Prostate gland (tissue), 2 donors: ENCODE measurements at regions not wholly inside any gene's neighbourhood (a gene's known extent, or its start where the extent isn't known, plus 50 kb on each side); places are given as distances from the start of the nearest gene placed in this dataset.

Experiments
- DNase-seq: peaks from one replicate; pipeline ENCODE4 v3.0.0-alpha.2; 2019; ENCODE audit warnings: low spot score
- H3K27ac ChIP-seq, 2 donors: fragments of 200-600 bp; sonication (generic); 2 replicates each; pipeline ENCODE4 v1.5.1; 2017 to 2019
- H3K27me3 ChIP-seq: fragments of 200-600 bp; sonication (generic); replicated peaks from 2 replicates; pipeline ENCODE4 v1.5.1; 2019; ENCODE audit not compliant: insufficient read depth
- H3K36me3 ChIP-seq, 2 donors: fragments of 200-600 bp; sonication (generic); 1 replicate in 1 of 2; 2 replicates in 1 of 2; pipeline versions ENCODE4 v1.5.1 to v1.8.1; 2017 to 2019
- H3K4me1 ChIP-seq: fragments of 200-600 bp; sonication (generic); replicated peaks from 2 replicates; pipeline ENCODE4 v1.5.1; 2019
- H3K4me3 ChIP-seq, 2 donors: fragments of 200-600 bp; sonication (generic); 2 replicates each; pipeline ENCODE4 v1.5.1; 2017 to 2019
- H3K9me3 ChIP-seq: fragments of 200-600 bp; sonication (generic); 2 replicates; pipeline ENCODE4 v1.5.1; 2017
- CTCF ChIP-seq, 4 experiments: fragments of 200-600 bp in 2 of 4; fragments of 450-650 bp in 2 of 4; sonication (generic) in 2 of 4; IDR thresholded peaks; 1 replicate in 3 of 4; 2 replicates in 1 of 4; pipeline ENCODE4 v1.5.1; 2016 to 2019; ENCODE audit warnings: antibody characterized with exemption in 4 of 4, mild to moderate bottlenecking in 2 of 4, moderate library complexity in 2 of 4
- POLR2A ChIP-seq: fragments of 450-650 bp; IDR thresholded peaks from one replicate; pipeline ENCODE4 v1.6.1; 2016; ENCODE audit warnings: antibody characterized with exemption, mild to moderate bottlenecking
- POLR2AphosphoS5 ChIP-seq: sonication (generic); formaldehyde crosslinking; IDR thresholded peaks from one replicate; pipeline ENCODE4 v1.6.1; 2017; ENCODE audit warnings: antibody characterized with exemption
- WGBS: methylation state at CpG from one replicate; pipeline ENCODE4 v1.1.5; 2018; 5-methylcytosine and 5-hydroxymethylcytosine counted together
- intact Hi-C: fragments of 100-400 bp; cut with DNase I; formaldehyde crosslinking; loops from one replicate; pipeline ENCODE4 v1.14.2; 2022

GRCh38 chr4:120354381-120354780 is 287.7 kb upstream of the MAD2L1 start:
- no peaks in the 10 kb centered on the region for H3K27me3 ChIP-seq
- no peak for DNase-seq
- no peaks in the 10 kb centered on the region for H3K9me3 ChIP-seq
- H3K36me3 ChIP-seq, result no peaks in the 10 kb centered on the region
- H3K4me3 ChIP-seq, result no peak overlapping the region
- no peak for TF ChIP-seq POLR2A
- TF ChIP-seq POLR2AphosphoS5, result no peak
- no peak for TF ChIP-seq CTCF (IDR thresholded peaks at IDR 0.05)
- 69% methylated on average over 1 of the region's 1 CpG for WGBS
- H3K27ac ChIP-seq, result no peak overlapping the region
- no peaks in the 10 kb centered on the region for H3K4me1 ChIP-seq
- intact Hi-C loops, result no loop called here

- no peaks in the 10 kb centered on the region for H3K4me1 ChIP-seq
- H3K27me3 ChIP-seq, result no peaks in the 10 kb centered on the region
- no peaks in the 10 kb centered on the region for H3K9me3 ChIP-seq
- WGBS, result 47% methylated on average over 6 of the region's 6 CpGs
- H3K36me3 ChIP-seq, result no peaks in the 10 kb centered on the region
- H3K27ac ChIP-seq, result no peak overlapping the region
- no peak for DNase-seq
- intact Hi-C loops, result no loop called here
- H3K4me3 ChIP-seq, result no peak overlapping the region
- no peak for TF ChIP-seq CTCF (IDR thresholded peaks at IDR 0.05)
These were observed 286.6 kb upstream of the MAD2L1 start for GRCh38 chr4:120353235-120353634.

GRCh38 chr4:120352739-120353138 is 286.1 kb upstream of the MAD2L1 start:
- DNase-seq, result no peak
- Histone ChIP-seq H3K27ac (no peak overlapping the region), H3K4me1 (no peaks in the 10 kb centered on the region), H3K27me3 (no peaks in the 10 kb centered on the region), H3K9me3 (no peaks in the 10 kb centered on the region), H3K36me3 (no peaks in the 10 kb centered on the region), H3K4me3 (no peak overlapping the region)
- intact Hi-C loops, result no loop called here
- 92% methylated on average over 1 of the region's 1 CpG for WGBS
- TF ChIP-seq POLR2AphosphoS5 (no peak), POLR2A (no peak), CTCF (IDR thresholded peaks at IDR 0.05) (no peak)

- Histone ChIP-seq H3K4me3 (no peak overlapping the region), H3K36me3 (no peaks in the 10 kb centered on the region), H3K9me3 (no peaks in the 10 kb centered on the region), H3K27me3 (no peaks in the 10 kb centered on the region), H3K4me1 (no peaks in the 10 kb centered on the region), H3K27ac (no peak overlapping the region)
- intact Hi-C loops, result no loop called here
- no peak for TF ChIP-seq POLR2AphosphoS5
- no peak for TF ChIP-seq CTCF (IDR thresholded peaks at IDR 0.05)
- no peak for TF ChIP-seq POLR2A
- WGBS, result 93% methylated on average over 1 of the region's 1 CpG
- DNase-seq, result no peak
These were observed 282.3 kb upstream of the MAD2L1 start for GRCh38 chr4:120348948-120349347.

GRCh38 chr4:120348521-120348920 is 281.9 kb upstream of the MAD2L1 start:
- H3K4me1 ChIP-seq, result no peaks in the 10 kb centered on the region
- DNase-seq, result no peak
- H3K4me3 ChIP-seq, result no peak overlapping the region
- WGBS, result 33% methylated on average over 2 of the region's 2 CpGs
- H3K36me3 ChIP-seq, result no peaks in the 10 kb centered on the region
- intact Hi-C loops, result no loop called here
- H3K27me3 ChIP-seq, result no peaks in the 10 kb centered on the region
- H3K27ac ChIP-seq, result no peak overlapping the region
- no peaks in the 10 kb centered on the region for H3K9me3 ChIP-seq
- TF ChIP-seq POLR2A (no peak), CTCF (IDR thresholded peaks at IDR 0.05) (no peak), POLR2AphosphoS5 (no peak)
